Progenitor cell of endocrine pancreas (in vitro differentiated cells): ENCODE measurements at regions not wholly inside any gene's neighbourhood (a gene's known extent, or its start where the extent isn't known, plus 50 kb on each side); places are given as distances from the start of the nearest gene placed in this dataset.
"Not testable (repeated sequence)": the region's sequence is repeated elsewhere in the genome, so short reads cannot be mapped to it uniquely, and the experiment has no call there.

Source experiments
- DNase-seq: peaks from one replicate; pipeline ENCODE4 v3.0.0; 2021; ENCODE audit warnings: low spot score; ENCODE audit not compliant: unreplicated experiment
- H3K27ac Mint-ChIP-seq: 2 replicates; pipeline ENCODE4 v1.8.0; 2021; ENCODE audit warnings: mild to moderate bottlenecking, moderate library complexity, mixed read lengths
- H3K27me3 Mint-ChIP-seq: 2 replicates; pipeline ENCODE4 v1.8.0; 2021; ENCODE audit warnings: mixed read lengths
- H3K36me3 Mint-ChIP-seq: 2 replicates; pipeline ENCODE4 v1.8.0; 2022; ENCODE audit warnings: mixed read lengths; ENCODE audit not compliant: insufficient read depth
- H3K4me1 Mint-ChIP-seq: 2 replicates; pipeline ENCODE4 v1.8.0; 2021; ENCODE audit warnings: low read depth, mixed read lengths
- H3K4me3 Mint-ChIP-seq: 2 replicates; pipeline ENCODE4 v1.8.0; 2021; ENCODE audit warnings: low read depth, mild to moderate bottlenecking, moderate library complexity, mixed read lengths
- H3K9me3 Mint-ChIP-seq: 2 replicates; pipeline ENCODE4 v1.8.0; 2021; ENCODE audit warnings: low read depth, mixed read lengths
- TF ChIP-seq, protein P1 (sequence below): fragments of 200-600 bp; sonication (generic); IDR thresholded peaks from one replicate; pipeline ENCODE4 v1.5.0; 2021; ENCODE audit warnings: antibody characterized with exemption, mild to moderate bottlenecking; ENCODE audit not compliant: unreplicated experiment

DNA sequence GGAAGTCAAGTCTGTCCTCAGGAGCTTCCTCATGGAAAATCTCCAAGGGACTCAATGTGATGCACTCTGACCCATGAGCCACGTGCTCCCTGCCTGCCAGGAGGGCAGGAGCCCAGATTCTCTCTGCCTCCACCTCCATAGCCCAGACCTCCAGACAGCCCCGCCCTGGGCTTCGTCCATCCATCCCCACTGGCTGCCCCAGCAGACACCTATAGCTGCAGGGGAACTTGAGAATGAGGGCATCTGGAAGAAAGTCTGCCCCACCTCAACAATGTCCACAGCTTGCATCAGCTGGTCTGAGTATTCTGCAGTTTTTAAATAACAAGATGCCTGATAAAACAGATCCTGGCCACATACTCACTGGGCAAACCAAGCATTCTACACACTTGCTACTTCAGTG is 418.8 kb upstream of the SMIM21 start:
- H3K27me3 Mint-ChIP-seq, result peaks cover 3% of the 10 kb centered on the region
- no peaks in the 10 kb centered on the region for H3K4me1 Mint-ChIP-seq
- H3K4me3 Mint-ChIP-seq, result peak overlapping the region; percentile 62
- no peak overlapping the region for H3K27ac Mint-ChIP-seq
- DNase-seq, result no peak
- no peaks in the 10 kb centered on the region for H3K36me3 Mint-ChIP-seq
- TF ChIP-seq, protein P1, sequence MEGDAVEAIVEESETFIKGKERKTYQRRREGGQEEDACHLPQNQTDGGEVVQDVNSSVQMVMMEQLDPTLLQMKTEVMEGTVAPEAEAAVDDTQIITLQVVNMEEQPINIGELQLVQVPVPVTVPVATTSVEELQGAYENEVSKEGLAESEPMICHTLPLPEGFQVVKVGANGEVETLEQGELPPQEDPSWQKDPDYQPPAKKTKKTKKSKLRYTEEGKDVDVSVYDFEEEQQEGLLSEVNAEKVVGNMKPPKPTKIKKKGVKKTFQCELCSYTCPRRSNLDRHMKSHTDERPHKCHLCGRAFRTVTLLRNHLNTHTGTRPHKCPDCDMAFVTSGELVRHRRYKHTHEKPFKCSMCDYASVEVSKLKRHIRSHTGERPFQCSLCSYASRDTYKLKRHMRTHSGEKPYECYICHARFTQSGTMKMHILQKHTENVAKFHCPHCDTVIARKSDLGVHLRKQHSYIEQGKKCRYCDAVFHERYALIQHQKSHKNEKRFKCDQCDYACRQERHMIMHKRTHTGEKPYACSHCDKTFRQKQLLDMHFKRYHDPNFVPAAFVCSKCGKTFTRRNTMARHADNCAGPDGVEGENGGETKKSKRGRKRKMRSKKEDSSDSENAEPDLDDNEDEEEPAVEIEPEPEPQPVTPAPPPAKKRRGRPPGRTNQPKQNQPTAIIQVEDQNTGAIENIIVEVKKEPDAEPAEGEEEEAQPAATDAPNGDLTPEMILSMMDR, result no peak
- no peaks in the 10 kb centered on the region for H3K9me3 Mint-ChIP-seq

DNA sequence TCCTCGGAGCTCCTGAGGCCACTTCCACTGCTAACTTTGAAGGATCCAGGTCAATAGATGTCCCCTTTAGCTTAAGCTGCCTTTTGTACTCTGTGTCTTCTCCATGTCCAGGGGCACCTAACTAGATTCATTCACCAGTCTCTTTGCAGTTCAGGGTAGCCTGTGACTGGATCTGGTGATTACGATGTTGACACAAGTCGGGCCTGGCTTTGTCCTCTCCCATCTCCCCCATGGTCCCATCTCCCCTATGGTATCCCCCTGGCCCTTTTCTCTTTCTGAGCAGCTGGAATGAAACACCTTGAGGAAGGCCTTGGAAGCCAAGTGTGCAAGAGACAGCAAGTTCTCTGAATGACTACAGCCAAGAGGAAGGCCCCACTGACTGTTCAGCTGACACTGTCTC is 417.9 kb upstream of the SMIM21 start:
- no peak overlapping the region for H3K4me3 Mint-ChIP-seq
- DNase-seq, result no peak

GRCh38 chr18:75844146-75844545 is 416.6 kb upstream of the SMIM21 start:
- no peaks in the 10 kb centered on the region for H3K36me3 Mint-ChIP-seq
- H3K27ac Mint-ChIP-seq, result no peak overlapping the region
- H3K4me1 Mint-ChIP-seq, result no peaks in the 10 kb centered on the region
- H3K9me3 Mint-ChIP-seq, result no peaks in the 10 kb centered on the region
- TF ChIP-seq, protein P1, result no peak
- peaks cover 3% of the 10 kb centered on the region for H3K27me3 Mint-ChIP-seq
- no peak for DNase-seq
- no peak overlapping the region for H3K4me3 Mint-ChIP-seq

More for the DNA sequence above, 417.9 kb upstream of the SMIM21 start:
- Mint-ChIP-seq H3K27ac (no peak overlapping the region), H3K36me3 (no peaks in the 10 kb centered on the region), H3K4me1 (no peaks in the 10 kb centered on the region), H3K9me3 (no peaks in the 10 kb centered on the region), H3K27me3 (peaks cover 3% of the 10 kb centered on the region)
- TF ChIP-seq, protein P1, result no peak

DNA sequence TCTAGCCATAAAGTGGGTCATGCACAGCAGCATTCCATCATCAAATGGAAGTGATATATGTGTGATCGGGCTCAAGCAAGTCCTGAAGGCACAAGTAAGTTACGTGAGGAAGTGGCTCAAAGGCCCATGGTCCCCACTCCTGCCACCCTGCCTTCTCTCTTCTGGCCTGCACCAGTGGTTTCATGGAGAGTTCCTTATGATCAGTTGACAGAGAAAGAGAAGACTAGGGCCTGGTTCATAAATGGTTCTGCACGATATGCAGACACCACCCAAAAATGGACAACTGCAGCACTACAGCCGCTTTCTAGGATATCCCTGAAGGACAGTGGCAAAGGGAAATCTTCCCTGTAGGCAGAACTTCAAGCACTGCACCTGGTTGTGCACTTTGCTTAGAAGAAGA is 412.6 kb upstream of the SMIM21 start:
- peaks cover 29% of the 10 kb centered on the region for H3K27me3 Mint-ChIP-seq
- TF ChIP-seq, protein P1, result no peak
- no peak for DNase-seq
- H3K27ac Mint-ChIP-seq, result no peak overlapping the region
- H3K36me3 Mint-ChIP-seq, result no peaks in the 10 kb centered on the region
- no peak overlapping the region for H3K4me3 Mint-ChIP-seq
- H3K4me1 Mint-ChIP-seq, result peaks cover 2% of the 10 kb centered on the region
- H3K9me3 Mint-ChIP-seq, result no peaks in the 10 kb centered on the region

- DNase-seq, H3K9me3 Mint-ChIP-seq, H3K36me3 Mint-ChIP-seq, H3K27ac Mint-ChIP-seq, H3K4me3 Mint-ChIP-seq, H3K4me1 Mint-ChIP-seq: not testable (repeated sequence)
- H3K27me3 Mint-ChIP-seq, result peaks cover 30% of the 10 kb centered on the region
Measured at GRCh38 chr18:75839686-75840085, 412.2 kb upstream of the SMIM21 start.

DNA sequence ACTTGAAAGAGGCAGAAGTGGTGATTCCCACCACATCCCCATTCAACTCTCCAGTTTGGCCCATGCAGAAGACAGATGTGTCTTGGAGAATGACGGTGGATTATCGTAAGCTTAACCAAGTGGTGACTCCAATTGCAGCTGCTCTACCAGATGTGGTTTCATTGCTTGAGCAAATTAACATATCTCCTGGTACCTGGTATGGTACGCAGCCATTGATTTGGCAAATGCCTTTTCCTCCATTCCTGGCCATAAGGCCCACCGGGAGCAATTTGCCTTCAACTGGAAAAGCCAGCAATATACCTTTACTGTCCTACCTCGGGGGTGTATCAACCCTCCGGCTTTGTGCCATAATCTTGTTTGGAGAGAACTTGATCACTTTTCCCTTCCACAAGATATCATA is 411.5 kb upstream of the SMIM21 start:
- DNase-seq, result no peak
- TF ChIP-seq, protein P1, result no peak
- Mint-ChIP-seq H3K4me3 (no peak overlapping the region), H3K9me3 (no peaks in the 10 kb centered on the region), H3K36me3 (no peaks in the 10 kb centered on the region), H3K27ac (no peak overlapping the region), H3K27me3 (peaks cover 27% of the 10 kb centered on the region), H3K4me1 (peaks cover 2% of the 10 kb centered on the region)
